ENCODE measurements at regions not wholly inside any gene's neighbourhood (a gene's known extent, or its start where the extent isn't known, plus 50 kb on each side); places are given as distances from the start of the nearest gene placed in this dataset.

GRCh38 chr5:153896701-153897100 lies 142.0 kb downstream of the FAM114A2 start:
- H3K4me3 Mint-ChIP-seq = no peak overlapping the region
- DNase-seq = no peak
- H3K27me3 Mint-ChIP-seq = no peaks in the 10 kb centered on the region
- ChIA-PET POLR2A (no interaction called here), CTCF (no interaction called here)
- H3K27ac Mint-ChIP-seq = no peak overlapping the region
- intact Hi-C loops (cut with micrococcal nuclease) = no loop called here
- H3K36me3 Mint-ChIP-seq = no peaks in the 10 kb centered on the region
- H3K9me3 Mint-ChIP-seq = no peaks in the 10 kb centered on the region
- no peaks in the 10 kb centered on the region for H3K4me1 Mint-ChIP-seq (ENCODE audit: low read depth)

- Mint-ChIP-seq H3K9me3 (no peaks in the 10 kb centered on the region), H3K27ac (no peak overlapping the region), H3K4me3 (no peak overlapping the region), H3K27me3 (no peaks in the 10 kb centered on the region), H3K36me3 (no peaks in the 10 kb centered on the region), H3K4me1 (ENCODE audit: low read depth) (no peaks in the 10 kb centered on the region)
- intact Hi-C loops (cut with micrococcal nuclease) = no loop called here
- POLR2A ChIA-PET = no interaction called here
- no peak for DNase-seq
- CTCF ChIA-PET = no interaction called here
Measured at GRCh38 chr5:153896117-153896516, 142.6 kb downstream of the FAM114A2 start.

- H3K4me3 Mint-ChIP-seq = no peak overlapping the region
Measured at GRCh38 chr5:153895266-153895665, 143.4 kb downstream of the FAM114A2 start.

GRCh38 chr5:153893817-153894216 lies 144.9 kb downstream of the FAM114A2 start:
- no peak overlapping the region for H3K27ac Mint-ChIP-seq
- no peaks in the 10 kb centered on the region for H3K4me1 Mint-ChIP-seq (ENCODE audit: low read depth)
- DNase-seq = no peak
- CTCF ChIA-PET = interaction anchor here (0.6 kb wide), 1 partner anchor 453 kb away, joined by 3 read pairs; no protein-coding TSS in a partner anchor
- H3K4me3 Mint-ChIP-seq = no peak overlapping the region
- H3K36me3 Mint-ChIP-seq = no peaks in the 10 kb centered on the region
- H3K9me3 Mint-ChIP-seq = no peaks in the 10 kb centered on the region
- no peaks in the 10 kb centered on the region for H3K27me3 Mint-ChIP-seq
- POLR2A ChIA-PET = no interaction called here
- intact Hi-C loops (cut with micrococcal nuclease) = no loop called here

More at GRCh38 chr5:153895266-153895665, 143.4 kb downstream of the FAM114A2 start:
- no peaks in the 10 kb centered on the region for H3K9me3 Mint-ChIP-seq
- H3K4me1 Mint-ChIP-seq (ENCODE audit: low read depth) = no peaks in the 10 kb centered on the region
- intact Hi-C loops (cut with micrococcal nuclease) = no loop called here
- DNase-seq = no peak
- ChIA-PET POLR2A (no interaction called here), CTCF (no interaction called here)
- H3K27me3 Mint-ChIP-seq = no peaks in the 10 kb centered on the region
- no peak overlapping the region for H3K27ac Mint-ChIP-seq
- no peaks in the 10 kb centered on the region for H3K36me3 Mint-ChIP-seq

GRCh38 chr5:153891394-153891793 lies 147.3 kb downstream of the FAM114A2 start:
- DNase-seq = no peak
- Mint-ChIP-seq H3K4me3 (no peak overlapping the region), H3K9me3 (no peaks in the 10 kb centered on the region), H3K27me3 (no peaks in the 10 kb centered on the region), H3K27ac (no peak overlapping the region), H3K36me3 (no peaks in the 10 kb centered on the region), H3K4me1 (ENCODE audit: low read depth) (no peaks in the 10 kb centered on the region)
- intact Hi-C loops (cut with micrococcal nuclease) = no loop called here
- CTCF ChIA-PET = no interaction called here
- POLR2A ChIA-PET = no interaction called here

GRCh38 chr5:153888781-153889180 lies 149.9 kb downstream of the FAM114A2 start:
- Mint-ChIP-seq H3K36me3 (no peaks in the 10 kb centered on the region), H3K4me1 (ENCODE audit: low read depth) (no peaks in the 10 kb centered on the region), H3K4me3 (no peak overlapping the region), H3K27me3 (no peaks in the 10 kb centered on the region), H3K9me3 (no peaks in the 10 kb centered on the region), H3K27ac (no peak overlapping the region)
- intact Hi-C loops (cut with micrococcal nuclease) = no loop called here
- ChIA-PET POLR2A (no interaction called here), CTCF (no interaction called here)
- DNase-seq = no peak

GRCh38 chr5:153885141-153885540 lies 153.6 kb downstream of the FAM114A2 start:
- Mint-ChIP-seq H3K9me3 (no peaks in the 10 kb centered on the region), H3K4me1 (ENCODE audit: low read depth) (no peaks in the 10 kb centered on the region), H3K4me3 (no peak overlapping the region), H3K27ac (no peak overlapping the region), H3K27me3 (peaks cover 3% of the 10 kb centered on the region), H3K36me3 (no peaks in the 10 kb centered on the region)
- intact Hi-C loops (cut with micrococcal nuclease) = no loop called here
- CTCF ChIA-PET = no interaction called here
- POLR2A ChIA-PET = no interaction called here
- no peak for DNase-seq

GRCh38 chr5:153884612-153884957 lies 154.1 kb downstream of the FAM114A2 start:
- no peak for DNase-seq
- intact Hi-C loops (cut with micrococcal nuclease) = no loop called here
- CTCF ChIA-PET = no interaction called here
- Mint-ChIP-seq H3K9me3 (no peaks in the 10 kb centered on the region), H3K4me3 (no peak overlapping the region), H3K27ac (no peak overlapping the region), H3K27me3 (peaks cover 3% of the 10 kb centered on the region), H3K36me3 (no peaks in the 10 kb centered on the region), H3K4me1 (ENCODE audit: low read depth) (no peaks in the 10 kb centered on the region)
- POLR2A ChIA-PET = no interaction called here

- H3K27me3 Mint-ChIP-seq = peaks cover 3% of the 10 kb centered on the region
Measured at GRCh38 chr5:153883854-153884611, 154.7 kb downstream of the FAM114A2 start.

GRCh38 chr5:153881687-153882086 lies 157.0 kb downstream of the FAM114A2 start:
- no peaks in the 10 kb centered on the region for H3K9me3 Mint-ChIP-seq
- no peaks in the 10 kb centered on the region for H3K4me1 Mint-ChIP-seq (ENCODE audit: low read depth)
- no peak for DNase-seq
- peaks cover 3% of the 10 kb centered on the region for H3K27me3 Mint-ChIP-seq
- H3K36me3 Mint-ChIP-seq = no peaks in the 10 kb centered on the region
- no peak overlapping the region for H3K27ac Mint-ChIP-seq
- POLR2A ChIA-PET = no interaction called here
- intact Hi-C loops (cut with micrococcal nuclease) = no loop called here
- H3K4me3 Mint-ChIP-seq = no peak overlapping the region
- CTCF ChIA-PET = no interaction called here

More at GRCh38 chr5:153883854-153884611, 154.7 kb downstream of the FAM114A2 start:
- POLR2A ChIA-PET = no interaction called here
- DNase-seq = no peak
- Mint-ChIP-seq H3K36me3 (no peaks in the 10 kb centered on the region), H3K27ac (no peak overlapping the region), H3K9me3 (no peaks in the 10 kb centered on the region), H3K4me3 (no peak overlapping the region), H3K4me1 (ENCODE audit: low read depth) (no peaks in the 10 kb centered on the region)
- intact Hi-C loops (cut with micrococcal nuclease) = no loop called here
- CTCF ChIA-PET = interaction anchor here (0.6 kb wide), 1 partner anchor 567 kb away, joined by 4 read pairs; no protein-coding TSS in a partner anchor

- no peaks in the 10 kb centered on the region for H3K36me3 Mint-ChIP-seq
- POLR2A ChIA-PET = no interaction called here
- H3K9me3 Mint-ChIP-seq = no peaks in the 10 kb centered on the region
- CTCF ChIA-PET = no interaction called here
- H3K4me1 Mint-ChIP-seq (ENCODE audit: low read depth) = no peaks in the 10 kb centered on the region
- no peak overlapping the region for H3K4me3 Mint-ChIP-seq
- DNase-seq = no peak
- intact Hi-C loops (cut with micrococcal nuclease) = no loop called here
- peaks cover 3% of the 10 kb centered on the region for H3K27me3 Mint-ChIP-seq
- H3K27ac Mint-ChIP-seq = no peak overlapping the region
Measured at GRCh38 chr5:153880106-153880505, 158.6 kb downstream of the FAM114A2 start.

GRCh38 chr5:153879596-153879995 lies 159.1 kb downstream of the FAM114A2 start:
- intact Hi-C loops (cut with micrococcal nuclease) = no loop called here
- Mint-ChIP-seq H3K4me3 (no peak overlapping the region), H3K27ac (no peak overlapping the region), H3K36me3 (no peaks in the 10 kb centered on the region), H3K27me3 (peaks cover 3% of the 10 kb centered on the region), H3K9me3 (no peaks in the 10 kb centered on the region), H3K4me1 (ENCODE audit: low read depth) (no peaks in the 10 kb centered on the region)
- no peak for DNase-seq
- ChIA-PET POLR2A (no interaction called here), CTCF (no interaction called here)

- no peak for DNase-seq
- intact Hi-C loops (cut with micrococcal nuclease) = no loop called here
- POLR2A ChIA-PET = no interaction called here
- H3K4me3 Mint-ChIP-seq = no peak overlapping the region
- CTCF ChIA-PET = no interaction called here
- H3K4me1 Mint-ChIP-seq (ENCODE audit: low read depth) = no peaks in the 10 kb centered on the region
- H3K36me3 Mint-ChIP-seq = no peaks in the 10 kb centered on the region
- H3K27ac Mint-ChIP-seq = no peak overlapping the region
- no peaks in the 10 kb centered on the region for H3K9me3 Mint-ChIP-seq
- peaks cover 1% of the 10 kb centered on the region for H3K27me3 Mint-ChIP-seq
Measured at GRCh38 chr5:153866176-153866575, 172.5 kb downstream of the FAM114A2 start.

Measured in activated CD4-positive, alpha-beta memory T cell treated with anti-CD3 and anti-CD28 coated beads for 36 hours (primary cell).